Glutamatergic neuron (in vitro differentiated cells): ENCODE measurements at regions not wholly inside any gene's neighbourhood (a gene's known extent, or its start where the extent isn't known, plus 50 kb on each side); places are given as distances from the start of the nearest gene placed in this dataset.

Experiments
- DNase-seq: peaks from one replicate; pipeline ENCODE4 v3.0.0; 2022
- H3K27ac Mint-ChIP-seq: one replicate; pipeline ENCODE4 v1.8.0; 2020; ENCODE audit warnings: mild to moderate bottlenecking, mixed read lengths, inconsistent platforms; ENCODE audit not compliant: unreplicated experiment
- H3K27me3 Mint-ChIP-seq: one replicate; pipeline ENCODE4 v1.8.0; 2020; ENCODE audit warnings: mild to moderate bottlenecking, moderate library complexity, mixed read lengths, inconsistent platforms; ENCODE audit not compliant: unreplicated experiment
- H3K36me3 Mint-ChIP-seq: one replicate; pipeline ENCODE4 v1.8.0; 2020; ENCODE audit warnings: mild to moderate bottlenecking, mixed read lengths, inconsistent platforms; ENCODE audit not compliant: unreplicated experiment
- H3K4me1 Mint-ChIP-seq: one replicate; pipeline ENCODE4 v1.8.0; 2020; ENCODE audit warnings: mild to moderate bottlenecking, low read depth, mixed read lengths, inconsistent platforms; ENCODE audit not compliant: unreplicated experiment
- H3K4me3 Mint-ChIP-seq: one replicate; pipeline ENCODE4 v1.8.0; 2020; ENCODE audit warnings: mild to moderate bottlenecking, mixed read lengths, inconsistent platforms; ENCODE audit not compliant: unreplicated experiment
- H3K9me3 Mint-ChIP-seq: one replicate; pipeline ENCODE4 v1.8.0; 2020; ENCODE audit warnings: mild to moderate bottlenecking, moderate library complexity, mixed read lengths, inconsistent platforms; ENCODE audit not compliant: unreplicated experiment
- CTCF ChIP-seq: fragments of 200-600 bp; sonication (generic); IDR thresholded peaks from one replicate; pipeline ENCODE4 v1.5.0; 2021; ENCODE audit not compliant: partially characterized antibody, unreplicated experiment

- H3K27me3 Mint-ChIP-seq: no peaks in the 10 kb centered on the region
- no peaks in the 10 kb centered on the region for H3K36me3 Mint-ChIP-seq
- no peak for DNase-seq
- H3K4me1 Mint-ChIP-seq: no peaks in the 10 kb centered on the region
- H3K27ac Mint-ChIP-seq: no peak overlapping the region
- no peak for TF ChIP-seq CTCF
- H3K4me3 Mint-ChIP-seq: no peak overlapping the region
- H3K9me3 Mint-ChIP-seq: no peaks in the 10 kb centered on the region
Measured at GRCh38 chr2:124967325-124967724, 942.2 kb downstream of the CNTNAP5 start.

- Mint-ChIP-seq H3K27me3 (no peaks in the 10 kb centered on the region), H3K4me1 (peaks cover 2% of the 10 kb centered on the region), H3K9me3 (no peaks in the 10 kb centered on the region), H3K36me3 (no peaks in the 10 kb centered on the region), H3K4me3 (no peak overlapping the region), H3K27ac (no peak overlapping the region)
- no peak for DNase-seq
- no peak for TF ChIP-seq CTCF
Measured at GRCh38 chr2:124970030-124970429, 944.9 kb downstream of the CNTNAP5 start.

- Mint-ChIP-seq H3K27ac (no peak overlapping the region), H3K36me3 (no peaks in the 10 kb centered on the region)
Measured at GRCh38 chr2:124973396-124973795, 948.3 kb downstream of the CNTNAP5 start.

GRCh38 chr2:124975224-124975623 lies 950.1 kb downstream of the CNTNAP5 start:
- Mint-ChIP-seq H3K27ac (no peak overlapping the region), H3K27me3 (no peaks in the 10 kb centered on the region), H3K4me1 (peaks cover 5% of the 10 kb centered on the region), H3K36me3 (no peaks in the 10 kb centered on the region), H3K4me3 (no peak overlapping the region), H3K9me3 (no peaks in the 10 kb centered on the region)
- no peak for TF ChIP-seq CTCF
- peak; percentile 45 for DNase-seq

More at GRCh38 chr2:124973396-124973795, 948.3 kb downstream of the CNTNAP5 start:
- TF ChIP-seq CTCF: no peak
- Mint-ChIP-seq H3K4me3 (no peak overlapping the region), H3K9me3 (no peaks in the 10 kb centered on the region), H3K4me1 (peaks cover 5% of the 10 kb centered on the region), H3K27me3 (no peaks in the 10 kb centered on the region)
- no peak for DNase-seq

- H3K27ac Mint-ChIP-seq: no peak overlapping the region
Measured at GRCh38 chr2:124975648-124976047, 950.6 kb downstream of the CNTNAP5 start.

More at GRCh38 chr2:124975648-124976047, 950.6 kb downstream of the CNTNAP5 start:
- H3K4me1 Mint-ChIP-seq: peaks cover 5% of the 10 kb centered on the region
- H3K27me3 Mint-ChIP-seq: no peaks in the 10 kb centered on the region
- DNase-seq: no peak
- no peak for TF ChIP-seq CTCF
- no peak overlapping the region for H3K4me3 Mint-ChIP-seq
- H3K36me3 Mint-ChIP-seq: no peaks in the 10 kb centered on the region
- H3K9me3 Mint-ChIP-seq: no peaks in the 10 kb centered on the region
